Fibroblast of villous mesenchyme (primary cell): ENCODE measurements at regions not wholly inside any gene's neighbourhood (a gene's known extent, or its start where the extent isn't known, plus 50 kb on each side); places are given as distances from the start of the nearest gene placed in this dataset.

Experiments used
- DNase-seq: peaks from one replicate; pipeline ENCODE4 v3.0.0-alpha.2; 2010; ENCODE audit warnings: low read depth
- H3K4me3 ChIP-seq: 2 replicates; pipeline ENCODE4 v1.5.1; 2011; ENCODE audit warnings: low read depth, mild to moderate bottlenecking, low read length
- TF ChIP-seq, protein P1 (sequence below): IDR thresholded peaks from 2 replicates; pipeline ENCODE4 v1.5.1; 2012; ENCODE audit warnings: low read depth, mild to moderate bottlenecking, low read length; ENCODE audit not compliant: insufficient read depth

DNA sequence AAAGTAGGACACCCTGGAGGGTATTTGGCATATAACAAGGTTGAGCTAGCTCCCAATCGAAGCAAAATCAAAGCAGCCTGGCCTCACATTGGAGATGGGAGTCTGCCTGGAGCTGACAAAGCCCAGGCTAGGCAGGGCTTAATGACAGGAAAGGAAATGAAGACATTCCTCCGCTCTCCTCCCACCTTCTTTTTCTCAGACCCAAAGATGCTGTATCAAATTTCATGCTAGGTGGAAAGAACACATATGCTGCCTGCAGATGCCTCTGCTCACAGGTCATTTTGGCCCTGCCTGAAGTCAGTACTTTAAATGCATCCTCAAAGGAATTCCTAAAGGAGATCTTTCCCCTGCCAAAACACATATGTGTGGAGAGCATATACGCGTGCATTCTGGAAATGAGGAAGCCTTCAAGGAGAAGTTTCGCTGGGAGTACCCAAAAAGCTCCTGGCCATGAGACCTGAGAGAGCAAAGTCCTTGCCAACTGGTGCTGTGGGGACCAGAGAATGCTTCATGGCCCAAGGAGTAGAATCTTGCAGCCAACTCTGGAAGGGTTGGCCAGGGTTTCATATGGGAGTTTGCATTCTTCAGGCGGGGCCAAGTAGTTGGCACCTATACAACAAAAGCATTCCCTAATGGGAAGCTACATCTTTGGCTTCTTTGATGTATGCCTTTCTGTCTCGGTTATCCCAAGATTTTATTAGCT, 88.0 kb downstream of the AQP4 start:
- TF ChIP-seq, protein P1, sequence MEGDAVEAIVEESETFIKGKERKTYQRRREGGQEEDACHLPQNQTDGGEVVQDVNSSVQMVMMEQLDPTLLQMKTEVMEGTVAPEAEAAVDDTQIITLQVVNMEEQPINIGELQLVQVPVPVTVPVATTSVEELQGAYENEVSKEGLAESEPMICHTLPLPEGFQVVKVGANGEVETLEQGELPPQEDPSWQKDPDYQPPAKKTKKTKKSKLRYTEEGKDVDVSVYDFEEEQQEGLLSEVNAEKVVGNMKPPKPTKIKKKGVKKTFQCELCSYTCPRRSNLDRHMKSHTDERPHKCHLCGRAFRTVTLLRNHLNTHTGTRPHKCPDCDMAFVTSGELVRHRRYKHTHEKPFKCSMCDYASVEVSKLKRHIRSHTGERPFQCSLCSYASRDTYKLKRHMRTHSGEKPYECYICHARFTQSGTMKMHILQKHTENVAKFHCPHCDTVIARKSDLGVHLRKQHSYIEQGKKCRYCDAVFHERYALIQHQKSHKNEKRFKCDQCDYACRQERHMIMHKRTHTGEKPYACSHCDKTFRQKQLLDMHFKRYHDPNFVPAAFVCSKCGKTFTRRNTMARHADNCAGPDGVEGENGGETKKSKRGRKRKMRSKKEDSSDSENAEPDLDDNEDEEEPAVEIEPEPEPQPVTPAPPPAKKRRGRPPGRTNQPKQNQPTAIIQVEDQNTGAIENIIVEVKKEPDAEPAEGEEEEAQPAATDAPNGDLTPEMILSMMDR: no peak
- no peak overlapping the region for H3K4me3 ChIP-seq
- DNase-seq: no peak

GRCh38 chr18:26772691-26773090, 92.8 kb downstream of the AQP4 start:
- DNase-seq: peak; percentile 11
- TF ChIP-seq, protein P1: no peak
- no peak overlapping the region for H3K4me3 ChIP-seq

- TF ChIP-seq, protein P1: peak; percentile 16
- no peak for DNase-seq
- no peak overlapping the region for H3K4me3 ChIP-seq
Observed at GRCh38 chr18:26771524-26771923, 94.0 kb downstream of the AQP4 start.

DNA sequence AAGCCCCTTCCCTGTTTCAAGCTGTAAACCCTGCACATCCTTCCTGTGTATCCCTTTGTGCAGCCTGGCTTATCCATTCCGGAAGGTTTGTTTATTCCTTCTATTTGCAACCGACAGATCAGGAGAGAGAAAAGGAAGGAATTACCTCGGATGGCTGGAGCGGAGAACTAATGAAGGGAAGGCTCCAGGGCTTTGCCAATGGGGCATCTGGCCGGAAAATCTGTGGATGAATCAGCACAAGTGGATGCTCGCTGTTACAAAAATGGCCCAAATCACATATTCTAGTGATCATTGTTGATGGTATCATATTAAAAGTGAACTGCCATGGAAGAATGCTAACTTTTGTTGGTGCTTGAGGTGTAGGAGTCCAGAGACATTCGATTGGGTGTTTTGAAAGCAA, 97.1 kb downstream of the AQP4 start:
- no peak overlapping the region for H3K4me3 ChIP-seq
- DNase-seq: no peak
- TF ChIP-seq, protein P1: no peak

GRCh38 chr18:26765498-26765897, 100.0 kb downstream of the AQP4 start:
- no peak overlapping the region for H3K4me3 ChIP-seq
- TF ChIP-seq, protein P1: no peak
- DNase-seq: no peak

DNA sequence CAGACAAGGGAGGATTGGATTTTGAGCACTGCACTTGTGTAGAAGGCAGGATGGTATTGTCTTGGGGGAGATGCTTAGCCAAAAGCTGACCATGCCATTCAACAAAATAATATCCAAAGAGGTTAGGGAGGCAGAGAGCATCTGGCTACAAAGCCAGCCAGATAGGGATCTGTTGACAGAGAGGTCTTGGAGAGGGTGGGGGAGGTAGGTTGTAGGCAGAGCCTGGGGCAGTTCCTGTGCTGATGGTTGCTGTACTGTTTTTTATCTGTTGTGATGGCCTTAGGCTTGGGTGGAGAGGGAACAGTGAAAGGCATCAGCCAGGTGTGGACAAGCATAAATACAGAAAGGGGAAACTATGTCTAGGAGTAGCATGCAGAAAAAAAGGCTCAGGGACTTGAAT, 100.9 kb downstream of the AQP4 start:
- H3K4me3 ChIP-seq: no peak overlapping the region
- TF ChIP-seq, protein P1: no peak

DNA sequence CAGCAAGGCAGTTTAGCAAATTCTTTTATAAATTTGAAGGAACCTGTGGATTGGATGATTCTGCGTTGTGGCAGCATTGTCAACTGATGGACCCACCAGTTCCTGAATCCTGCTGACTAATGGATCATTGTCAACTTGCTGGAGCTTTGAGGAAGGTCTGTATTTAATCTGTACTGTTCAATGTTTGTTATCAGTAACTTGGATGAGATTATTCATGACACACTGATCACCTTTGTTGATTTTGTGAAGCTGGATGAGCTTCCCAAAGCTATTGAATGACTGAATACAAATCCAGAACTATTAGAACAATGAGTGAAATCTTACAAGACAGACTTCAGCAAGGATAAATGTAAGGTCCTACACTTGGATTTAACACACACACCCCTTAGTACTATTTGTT, 101.3 kb downstream of the AQP4 start:
- TF ChIP-seq, protein P1: no peak
- H3K4me3 ChIP-seq: no peak overlapping the region

More for the DNA sequence above, 100.9 kb downstream of the AQP4 start:
- no peak for DNase-seq

More for the DNA sequence above, 101.3 kb downstream of the AQP4 start:
- DNase-seq: no peak
